Lung (tissue), 11 donors: ENCODE measurements at regions not wholly inside any gene's neighbourhood (a gene's known extent, or its start where the extent isn't known, plus 50 kb on each side); places are given as distances from the start of the nearest gene placed in this dataset.
A peak's percentile ranks its signal among the peaks of the same experiment; 100 is the strongest.

Source experiments
- ATAC-seq: fragments of 200-7000 bp; cut with Tn5 transposase; one replicate; pipeline ENCODE4 v1.9.1; 2020; ENCODE audit warnings: moderate number of reproducible peaks; ENCODE audit not compliant: insufficient read depth, low FRiP score
- DNase-seq, 3 donors: peaks; one replicate each; pipeline ENCODE4 v3.0.0-alpha.2; 2013 to 2017
- H3K27ac ChIP-seq, 2 donors: one replicate each; pipeline ENCODE4 v1.5.1; 2013; ENCODE audit warnings: mild to moderate bottlenecking in 2 of 2, moderate library complexity in 2 of 2, control low read depth in 1 of 2, inconsistent platforms in 1 of 2, low read depth in 1 of 2, low read length in 1 of 2
- H3K27me3 ChIP-seq, 3 donors: one replicate each; pipeline ENCODE4 v1.5.1; 2013; ENCODE audit warnings: low read length in 2 of 3; ENCODE audit not compliant: control insufficient read depth in 3 of 3, insufficient read depth in 3 of 3
- H3K36me3 ChIP-seq, 4 donors: one replicate each; pipeline ENCODE4 v1.5.1; 2013; ENCODE audit warnings: low read length in 4 of 4, mild to moderate bottlenecking in 1 of 4, moderate library complexity in 1 of 4; ENCODE audit not compliant: control insufficient read depth in 4 of 4, insufficient read depth in 4 of 4
- H3K4me1 ChIP-seq, 5 donors: one replicate each; pipeline ENCODE4 v1.5.1; 2013; ENCODE audit warnings: low read length in 5 of 5, mild to moderate bottlenecking in 2 of 5, moderate library complexity in 1 of 5; ENCODE audit not compliant: control insufficient read depth in 5 of 5, insufficient read depth in 5 of 5
- H3K4me3 ChIP-seq: one replicate; pipeline ENCODE4 v1.5.1; 2013; ENCODE audit warnings: mild to moderate bottlenecking, control low read depth, moderate library complexity
- H3K9ac ChIP-seq, 2 donors: one replicate each; pipeline ENCODE4 v1.5.1; 2013; ENCODE audit warnings: low read length in 2 of 2, control low read depth in 1 of 2; ENCODE audit not compliant: insufficient read depth in 1 of 2
- H3K9me3 ChIP-seq, 4 donors: one replicate each; pipeline ENCODE4 v1.5.1; 2013; ENCODE audit warnings: low read length in 3 of 4, mild to moderate bottlenecking in 1 of 4, moderate library complexity in 1 of 4; ENCODE audit not compliant: control insufficient read depth in 4 of 4, insufficient read depth in 3 of 4
- WGBS, 2 donors: extraction: QIAGEN DNeasy Blood & Tissue Kit; methylation state at CpG; one replicate each; pipeline ENCODE4 v1.1.7; 2013; 5-methylcytosine and 5-hydroxymethylcytosine counted together
- TF ChIP-seq, protein P1 (sequence below): IDR thresholded peaks from 2 replicates; pipeline ENCODE4 v1.5.1; 2012; ENCODE audit warnings: mild to moderate bottlenecking; ENCODE audit errors: control extremely low read depth, extremely low read depth
- donor health status: control.
- donor health status: control.
- donor health status: Bipolar disorder and iron deficiency.
- donor health status: healthy.
- donor health status: DM: yes; HTN: yes; CAD: no.

DNA sequence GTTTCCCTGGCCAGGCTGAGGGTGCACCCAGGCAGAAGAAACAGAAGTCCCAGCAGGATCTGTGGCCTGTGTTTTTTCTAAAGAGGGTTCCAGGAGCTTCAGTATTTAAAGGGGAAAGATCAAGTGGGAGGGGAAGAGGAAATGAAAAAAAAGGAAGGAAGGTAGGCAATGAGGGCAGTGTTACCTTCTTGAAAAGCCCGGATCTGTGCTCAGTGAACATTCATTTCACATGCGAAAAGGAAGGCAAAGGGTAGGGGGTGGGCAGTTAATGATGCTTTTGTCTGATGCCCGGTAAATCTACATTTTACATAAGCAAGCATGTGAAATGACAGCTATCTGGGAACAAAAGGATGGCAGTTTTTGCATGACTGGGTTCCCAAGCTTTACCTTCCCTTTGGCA, 326.2 kb downstream of the UQCRFS1 start:
- H3K27ac ChIP-seq: no peak overlapping the region
- peaks cover 3 to 6% (median 4%) of the 10 kb centered on the region in 3 donors for H3K27me3 ChIP-seq
- ATAC-seq (no peak), DNase-seq (no peak)
- H3K4me3 ChIP-seq: no peak overlapping the region
- H3K9ac ChIP-seq: no peak overlapping the region
- no peaks in the 10 kb centered on the region for H3K36me3 ChIP-seq
- H3K4me1 ChIP-seq: no peaks in the 10 kb centered on the region
- H3K9me3 ChIP-seq: peaks cover 0 to 4% (median 0%) of the 10 kb centered on the region in 4 donors
- WGBS, 2 donors: 31 to 37% methylated on average over 3 of the region's 3 CpGs
- TF ChIP-seq, protein P1, sequence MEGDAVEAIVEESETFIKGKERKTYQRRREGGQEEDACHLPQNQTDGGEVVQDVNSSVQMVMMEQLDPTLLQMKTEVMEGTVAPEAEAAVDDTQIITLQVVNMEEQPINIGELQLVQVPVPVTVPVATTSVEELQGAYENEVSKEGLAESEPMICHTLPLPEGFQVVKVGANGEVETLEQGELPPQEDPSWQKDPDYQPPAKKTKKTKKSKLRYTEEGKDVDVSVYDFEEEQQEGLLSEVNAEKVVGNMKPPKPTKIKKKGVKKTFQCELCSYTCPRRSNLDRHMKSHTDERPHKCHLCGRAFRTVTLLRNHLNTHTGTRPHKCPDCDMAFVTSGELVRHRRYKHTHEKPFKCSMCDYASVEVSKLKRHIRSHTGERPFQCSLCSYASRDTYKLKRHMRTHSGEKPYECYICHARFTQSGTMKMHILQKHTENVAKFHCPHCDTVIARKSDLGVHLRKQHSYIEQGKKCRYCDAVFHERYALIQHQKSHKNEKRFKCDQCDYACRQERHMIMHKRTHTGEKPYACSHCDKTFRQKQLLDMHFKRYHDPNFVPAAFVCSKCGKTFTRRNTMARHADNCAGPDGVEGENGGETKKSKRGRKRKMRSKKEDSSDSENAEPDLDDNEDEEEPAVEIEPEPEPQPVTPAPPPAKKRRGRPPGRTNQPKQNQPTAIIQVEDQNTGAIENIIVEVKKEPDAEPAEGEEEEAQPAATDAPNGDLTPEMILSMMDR: no peak

DNA sequence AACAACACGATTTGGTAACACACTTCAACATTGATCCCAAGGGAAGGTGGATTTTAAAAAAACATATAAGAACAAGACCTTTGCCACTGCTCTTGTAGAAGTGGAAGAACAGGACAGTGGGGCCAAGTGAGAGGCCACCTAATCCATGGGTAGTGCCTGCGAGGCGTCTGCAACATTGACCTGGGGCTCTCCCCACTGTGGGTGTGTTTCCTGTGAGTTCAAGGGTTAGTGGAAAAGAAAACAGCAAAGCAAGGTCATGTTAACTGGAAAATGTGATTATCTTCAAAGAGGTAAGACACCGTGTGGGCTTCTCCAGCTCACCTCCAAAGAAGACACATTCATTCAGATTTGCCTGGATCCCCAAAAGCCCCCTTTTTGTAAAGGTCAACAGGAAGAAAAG, 327.0 kb downstream of the UQCRFS1 start:
- Histone ChIP-seq H3K27me3 (peaks cover 2 to 7% (median 4%) of the 10 kb centered on the region in 3 donors), H3K27ac (no peak overlapping the region), H3K4me3 (no peak overlapping the region), H3K9me3 (peaks cover 0 to 4% (median 0%) of the 10 kb centered on the region in 4 donors), H3K4me1 (no peaks in the 10 kb centered on the region), H3K9ac (no peak overlapping the region), H3K36me3 (no peaks in the 10 kb centered on the region)
- WGBS, 2 donors: 61 to 64% methylated on average over 4 of the region's 4 CpGs
- DNase-seq (no peak), ATAC-seq (no peak)
- TF ChIP-seq, protein P1: no peak

DNA sequence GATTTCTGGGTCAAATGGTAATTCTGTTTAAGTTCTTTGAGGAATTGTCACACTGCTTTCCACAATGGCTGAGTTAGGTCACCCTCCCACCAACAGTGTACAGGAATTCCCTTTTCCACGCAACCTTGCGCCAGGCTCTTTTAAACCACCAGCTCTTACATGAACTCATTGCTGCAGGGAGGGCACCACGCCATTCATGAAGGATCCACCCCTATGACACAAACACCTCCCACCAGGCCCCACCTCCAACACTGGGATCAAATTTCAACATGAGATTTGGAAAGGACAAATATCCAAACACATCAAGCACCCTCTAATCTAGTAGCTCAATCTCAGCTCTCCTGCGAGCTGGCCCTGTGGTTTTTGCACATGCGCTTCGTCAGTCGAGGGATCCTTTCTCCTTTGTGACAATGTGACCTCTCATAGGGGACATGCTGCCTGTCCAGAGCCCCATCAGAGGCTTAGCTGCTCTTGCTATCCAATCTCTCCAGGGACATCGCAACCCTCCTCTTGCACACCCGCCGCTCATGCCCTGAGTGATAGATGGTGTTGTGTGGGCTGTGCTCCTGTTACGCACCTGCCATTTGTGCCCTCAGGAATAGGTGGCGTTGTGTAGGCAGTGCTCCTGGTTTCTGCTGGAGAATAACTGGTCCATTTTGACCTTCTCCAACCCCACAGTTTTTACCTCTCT, 328.0 kb downstream of the UQCRFS1 start:
- no peak overlapping the region for H3K9ac ChIP-seq
- peaks cover 3 to 9% (median 4%) of the 10 kb centered on the region in 3 donors for H3K27me3 ChIP-seq
- no peak for ATAC-seq
- no peaks in the 10 kb centered on the region for H3K4me1 ChIP-seq
- H3K9me3 ChIP-seq: peaks cover 0 to 4% (median 0%) of the 10 kb centered on the region in 4 donors
- H3K27ac ChIP-seq: no peak overlapping the region
- no peak for DNase-seq
- H3K4me3 ChIP-seq: no peak overlapping the region
- no peaks in the 10 kb centered on the region for H3K36me3 ChIP-seq
- TF ChIP-seq, protein P1: no peak
- 53 to 64% methylated on average over 12 of the region's 12 CpGs for WGBS, 2 donors

DNA sequence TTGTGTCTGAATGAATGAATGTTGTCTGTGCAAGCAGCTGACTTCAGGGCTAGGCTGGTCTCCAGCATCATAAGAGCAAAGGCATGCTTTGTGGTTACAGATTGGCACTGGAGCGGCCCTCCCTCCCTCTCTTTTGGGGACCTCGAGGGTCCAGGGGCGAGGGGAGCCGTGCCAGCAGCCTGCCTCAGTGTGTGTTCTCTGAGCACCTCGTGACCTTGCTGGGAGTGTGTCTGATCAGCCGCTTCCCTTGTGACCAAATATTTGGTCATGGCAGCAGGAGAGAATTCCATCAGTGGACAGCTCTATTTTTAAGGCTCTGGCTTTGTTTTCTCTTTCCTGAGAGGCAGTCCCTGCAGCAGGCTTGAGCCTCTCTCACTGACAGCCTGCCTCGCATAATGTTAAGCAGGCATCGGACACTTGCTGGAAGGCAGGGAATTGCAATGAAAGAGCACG, 329.7 kb downstream of the UQCRFS1 start:
- TF ChIP-seq, protein P1: no peak
- Histone ChIP-seq H3K4me1 (no peaks in the 10 kb centered on the region), H3K36me3 (no peaks in the 10 kb centered on the region), H3K27me3 (peaks cover 0 to 9% (median 3%) of the 10 kb centered on the region in 3 donors), H3K4me3 (no peak overlapping the region), H3K9me3 (peaks cover 0 to 4% (median 0%) of the 10 kb centered on the region in 4 donors), H3K9ac (no peak overlapping the region), H3K27ac (peak overlapping the region in 1 of 2 donors; percentile 7)
- 25 to 46% methylated on average over 9 of the region's 9 CpGs for WGBS, 2 donors
- no peak for ATAC-seq
- DNase-seq: peak in 2 of 3 donors; percentile 8 to 47
